HL-60 (cell line): ENCODE measurements at regions not wholly inside any gene's neighbourhood (a gene's known extent, or its start where the extent isn't known, plus 50 kb on each side); places are given as distances from the start of the nearest gene placed in this dataset.

Experiments used
- CTCF ChIP-seq: IDR thresholded peaks from one replicate; pipeline ENCODE4 v1.5.1; 2011; ENCODE audit warnings: low read length, control low read depth, inconsistent platforms; ENCODE audit not compliant: insufficient read depth
- GABPA ChIP-seq: IDR thresholded peaks from 2 replicates; pipeline ENCODE4 v1.6.1; 2012; ENCODE audit warnings: low read depth
- POLR2AphosphoS5 ChIP-seq: IDR thresholded peaks from 2 replicates; pipeline ENCODE4 v1.6.1; 2012; ENCODE audit warnings: low read depth
- REST ChIP-seq: IDR thresholded peaks from 2 replicates; pipeline ENCODE4 v1.6.1; 2012; ENCODE audit warnings: low read depth; ENCODE audit not compliant: insufficient replicate concordance
- SPI1 ChIP-seq: IDR thresholded peaks from 2 replicates; pipeline ENCODE4 v1.6.1; 2012; ENCODE audit warnings: low read depth, mild to moderate bottlenecking, borderline replicate concordance

- TF ChIP-seq CTCF (no peak), REST (no peak), POLR2AphosphoS5 (no peak), GABPA (no peak), SPI1 (no peak)
These were observed 249.0 kb upstream of the AUTS2 start for GRCh38 chr7:69349291-69349690.
